Esophagus muscularis mucosa (tissue), 3 donors: ENCODE measurements at regions not wholly inside any gene's neighbourhood (a gene's known extent, or its start where the extent isn't known, plus 50 kb on each side); places are given as distances from the start of the nearest gene placed in this dataset.

Source experiments
- POLR2A ChIP-seq: fragments of 450-650 bp; IDR thresholded peaks from one replicate; pipeline ENCODE4 v1.6.1; 2017; ENCODE audit warnings: antibody characterized with exemption, moderate library complexity, mild to moderate bottlenecking, low read depth
- TF ChIP-seq, protein P1 (sequence below), 3 experiments: fragments of 200-600 bp in 2 of 3; fragments of 450-650 bp in 1 of 3; sonication (generic) in 2 of 3; IDR thresholded peaks; one replicate each; pipeline ENCODE4 v1.5.1; 2017 to 2019; ENCODE audit warnings: antibody characterized with exemption in 3 of 3, mild to moderate bottlenecking in 2 of 3, moderate library complexity in 1 of 3

DNA sequence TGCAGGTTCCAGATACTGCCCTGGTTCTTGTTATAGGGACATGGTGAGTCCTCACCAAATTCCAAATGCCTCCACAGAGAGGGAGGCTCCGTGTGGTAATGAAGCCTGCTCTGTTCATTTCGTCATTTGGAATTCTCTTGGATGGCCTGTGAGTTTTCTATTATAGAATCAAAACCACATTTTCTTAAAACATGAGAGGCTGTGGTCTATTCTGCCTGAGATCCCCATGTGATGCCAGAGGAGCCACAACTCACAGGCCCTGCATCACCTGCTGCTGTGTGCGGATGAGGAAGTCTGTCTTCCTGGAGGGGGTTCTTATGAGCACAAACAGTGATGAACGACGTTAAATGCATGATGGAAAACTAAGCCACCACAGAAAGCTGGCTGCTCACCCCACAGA, 264.4 kb downstream of the UQCRFS1 start:
- TF ChIP-seq, protein P1, sequence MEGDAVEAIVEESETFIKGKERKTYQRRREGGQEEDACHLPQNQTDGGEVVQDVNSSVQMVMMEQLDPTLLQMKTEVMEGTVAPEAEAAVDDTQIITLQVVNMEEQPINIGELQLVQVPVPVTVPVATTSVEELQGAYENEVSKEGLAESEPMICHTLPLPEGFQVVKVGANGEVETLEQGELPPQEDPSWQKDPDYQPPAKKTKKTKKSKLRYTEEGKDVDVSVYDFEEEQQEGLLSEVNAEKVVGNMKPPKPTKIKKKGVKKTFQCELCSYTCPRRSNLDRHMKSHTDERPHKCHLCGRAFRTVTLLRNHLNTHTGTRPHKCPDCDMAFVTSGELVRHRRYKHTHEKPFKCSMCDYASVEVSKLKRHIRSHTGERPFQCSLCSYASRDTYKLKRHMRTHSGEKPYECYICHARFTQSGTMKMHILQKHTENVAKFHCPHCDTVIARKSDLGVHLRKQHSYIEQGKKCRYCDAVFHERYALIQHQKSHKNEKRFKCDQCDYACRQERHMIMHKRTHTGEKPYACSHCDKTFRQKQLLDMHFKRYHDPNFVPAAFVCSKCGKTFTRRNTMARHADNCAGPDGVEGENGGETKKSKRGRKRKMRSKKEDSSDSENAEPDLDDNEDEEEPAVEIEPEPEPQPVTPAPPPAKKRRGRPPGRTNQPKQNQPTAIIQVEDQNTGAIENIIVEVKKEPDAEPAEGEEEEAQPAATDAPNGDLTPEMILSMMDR (IDR thresholded peaks at IDR 0.05) = no peak
- no peak for TF ChIP-seq POLR2A
